GM12865 (cell line): ENCODE measurements at regions not wholly inside any gene's neighbourhood (a gene's known extent, or its start where the extent isn't known, plus 50 kb on each side); places are given as distances from the start of the nearest gene placed in this dataset.

ENCODE experiments used
- DNase-seq: peaks from one replicate; pipeline ENCODE4 v3.0.0; 2010; ENCODE audit warnings: low read depth
- H3K4me3 ChIP-seq: 2 replicates; pipeline ENCODE4 v1.5.1; 2011; ENCODE audit warnings: mild to moderate bottlenecking, low read depth, low read length, control low read depth
- CTCF ChIP-seq: IDR thresholded peaks from 2 replicates; pipeline ENCODE4 v1.5.1; 2011; ENCODE audit warnings: low read length, control low read depth, low read depth, inconsistent platforms; ENCODE audit not compliant: insufficient read depth; ENCODE audit errors: missing control alignments

GRCh38 chr2:58666323-58666970 lies 425.3 kb upstream of the FANCL start:
- DNase-seq, result no peak
- no peak overlapping the region for H3K4me3 ChIP-seq
- no peak for TF ChIP-seq CTCF

- TF ChIP-seq CTCF, result no peak
- H3K4me3 ChIP-seq, result no peak overlapping the region
These were observed 424.0 kb upstream of the FANCL start for GRCh38 chr2:58665154-58665553.

GRCh38 chr2:58664523-58665151 lies 423.5 kb upstream of the FANCL start:
- H3K4me3 ChIP-seq, result no peak overlapping the region
- DNase-seq, result no peak
- TF ChIP-seq CTCF, result no peak

More at GRCh38 chr2:58665154-58665553, 424.0 kb upstream of the FANCL start:
- no peak for DNase-seq

- no peak for DNase-seq
- no peak for TF ChIP-seq CTCF
- H3K4me3 ChIP-seq, result no peak overlapping the region
These were observed 418.9 kb upstream of the FANCL start for GRCh38 chr2:58660046-58660445.

- TF ChIP-seq CTCF, result no peak
- no peak for DNase-seq
- no peak overlapping the region for H3K4me3 ChIP-seq
These were observed 414.0 kb upstream of the FANCL start for GRCh38 chr2:58655152-58655551.

GRCh38 chr2:58651930-58652329 lies 410.8 kb upstream of the FANCL start:
- no peak for TF ChIP-seq CTCF
- H3K4me3 ChIP-seq, result no peak overlapping the region
- DNase-seq, result no peak

- TF ChIP-seq CTCF, result no peak
- H3K4me3 ChIP-seq, result no peak overlapping the region
- DNase-seq, result no peak
These were observed 409.7 kb upstream of the FANCL start for GRCh38 chr2:58650781-58651180.
